Panc1 (cell line): ENCODE measurements at regions not wholly inside any gene's neighbourhood (a gene's known extent, or its start where the extent isn't known, plus 50 kb on each side); places are given as distances from the start of the nearest gene placed in this dataset.

Experiments used
- ATAC-seq: fragments of 200-7000 bp; cut with Tn5 transposase; 2 replicates; pipeline ENCODE4 v1.9.1; 2020; ENCODE audit warnings: mild to moderate bottlenecking, moderate library complexity
- BruUV-seq: library from RNA; stranded (reverse); fragments of 400-500 nt; replicated peaks from 2 replicates; lab custom pipeline; 2021; lab: Mats Ljungman, UMichigan
- CTCF ChIA-PET: fragments of 300-600 bp; sonication (Branson Sonifier 250); formaldehyde crosslinking; loops from one replicate; lab custom pipeline; 2022; ENCODE audit warnings: antibody characterized with exemption; lab: Charles Lee
- POLR2A ChIA-PET: fragments of 300-600 bp; sonication (Branson Sonifier 250); formaldehyde crosslinking; loops from one replicate; lab custom pipeline; 2022; ENCODE audit warnings: antibody characterized with exemption; lab: Charles Lee
- DNase-seq: peaks from one replicate; pipeline ENCODE4 v3.0.0-alpha.2; 2010; ENCODE audit warnings: low read depth, low spot score
- H3K27ac ChIP-seq: 2 replicates; pipeline ENCODE4 v1.5.1; 2011; ENCODE audit warnings: mild to moderate bottlenecking, low read length, inconsistent platforms
- H3K27me3 ChIP-seq: fragments of 200-500 bp; sonication (Bioruptor generic); 2 replicates; pipeline ENCODE4 v1.6.0; 2014; ENCODE audit warnings: low read length, inconsistent platforms; ENCODE audit not compliant: control insufficient read depth, insufficient read depth
- H3K36me3 ChIP-seq: fragments of 200-500 bp; sonication (Bioruptor generic); 2 replicates; pipeline ENCODE4 v1.5.1; 2014; ENCODE audit warnings: inconsistent platforms, mild to moderate bottlenecking, low read length, moderate library complexity; ENCODE audit not compliant: control insufficient read depth, insufficient read depth
- H3K4me1 ChIP-seq: 2 replicates; pipeline ENCODE4 v1.5.1; 2011; ENCODE audit warnings: inconsistent platforms, mild to moderate bottlenecking, low read length, moderate library complexity; ENCODE audit not compliant: control insufficient read depth, insufficient read depth
- H3K4me3 ChIP-seq, 2 experiments: 2 replicates each; pipeline ENCODE4 v1.5.1; 2011 to 2012; ENCODE audit warnings: low read depth in 2 of 2, low read length in 2 of 2, mild to moderate bottlenecking in 2 of 2, inconsistent platforms in 1 of 2, moderate library complexity in 1 of 2
- H3K9me3 ChIP-seq: fragments of 200-500 bp; sonication (Bioruptor generic); 2 replicates; pipeline ENCODE4 v1.5.1; 2014; ENCODE audit warnings: low read depth, mild to moderate bottlenecking, inconsistent platforms, low read length, moderate library complexity; ENCODE audit not compliant: control insufficient read depth, insufficient read depth
- CTCF ChIP-seq: fragments of 450-650 bp; IDR thresholded peaks from 2 replicates; pipeline ENCODE4 v1.5.1; 2017; ENCODE audit warnings: mild to moderate bottlenecking
- POLR2AphosphoS5 ChIP-seq: IDR thresholded peaks from 2 replicates; pipeline ENCODE4 v1.6.1; 2012; ENCODE audit warnings: mild to moderate bottlenecking, low read depth, low read length, moderate library complexity
- REST ChIP-seq, 2 experiments: IDR thresholded peaks; 2 replicates each; pipeline ENCODE4 v1.6.1; 2011 to 2012; ENCODE audit warnings: low read depth in 2 of 2, control low read depth in 1 of 2, low read length in 1 of 2, mild to moderate bottlenecking in 1 of 2, moderate library complexity in 1 of 2; ENCODE audit not compliant: insufficient read depth in 1 of 2
- SIN3A ChIP-seq: IDR thresholded peaks from 2 replicates; pipeline ENCODE4 v1.6.1; 2012; ENCODE audit warnings: low read depth, mild to moderate bottlenecking, low read length, moderate library complexity, borderline replicate concordance; ENCODE audit not compliant: insufficient read depth
- TCF7L2 ChIP-seq: IDR thresholded peaks from 2 replicates; pipeline ENCODE4 v1.6.1; 2011; ENCODE audit warnings: mild to moderate bottlenecking, low read depth, low read length, inconsistent platforms
- in situ Hi-C: cut with HindIII; loops from 2 replicates; pipeline ENCODE4 v1.10.0; 2016; ENCODE audit warnings: low sequenced_read_pairs, low pct_unique_long_range_greater_than_20kb
- intact Hi-C: fragments of 100-400 bp; cut with micrococcal nuclease; formaldehyde crosslinking; loops from one replicate; pipeline ENCODE4 v1.10.0; 2022; ENCODE audit not compliant: unreplicated experiment

GRCh38 chr9:22238809-22239684, 207.6 kb upstream of the DMRTA1 start:
- no peak overlapping the region for H3K4me3 ChIP-seq
- H3K36me3 ChIP-seq: no peaks in the 10 kb centered on the region
- ChIA-PET CTCF (no interaction called here), POLR2A (no interaction called here)
- in situ Hi-C loops (no loop called here), intact Hi-C loops (no loop called here)
- DNase-seq (no peak), ATAC-seq (no peak)
- no peaks in the 10 kb centered on the region for H3K27me3 ChIP-seq
- BruUV-seq: no TSS peak
- TF ChIP-seq POLR2AphosphoS5: no peak
- TF ChIP-seq TCF7L2: no peak
- TF ChIP-seq REST (IDR thresholded peaks at IDR 0.05; ENCODE audit: insufficient read depth in 1 of 2, low read depth in 2 of 2, low read length in 1 of 2): no peak
- no peak for TF ChIP-seq CTCF
- no peak for TF ChIP-seq SIN3A
- H3K9me3 ChIP-seq: no peaks in the 10 kb centered on the region
- H3K4me1 ChIP-seq: no peaks in the 10 kb centered on the region
- no peak overlapping the region for H3K27ac ChIP-seq

GRCh38 chr9:22240619-22241018, 206.0 kb upstream of the DMRTA1 start:
- Histone ChIP-seq H3K27ac (no peak overlapping the region), H3K4me1 (no peaks in the 10 kb centered on the region), H3K36me3 (no peaks in the 10 kb centered on the region), H3K4me3 (no peak overlapping the region), H3K9me3 (no peaks in the 10 kb centered on the region), H3K27me3 (no peaks in the 10 kb centered on the region)
- intact Hi-C loops: no loop called here
- TF ChIP-seq CTCF: no peak
- no peak for TF ChIP-seq TCF7L2
- no peak for DNase-seq
- no peak for ATAC-seq
- ChIA-PET POLR2A (no interaction called here), CTCF (no interaction called here)
- in situ Hi-C loops: no loop called here
- no TSS peak for BruUV-seq
